Fibroblast of pulmonary artery (primary cell): ENCODE measurements at regions not wholly inside any gene's neighbourhood (a gene's known extent, or its start where the extent isn't known, plus 50 kb on each side); places are given as distances from the start of the nearest gene placed in this dataset.

Experiments
- DNase-seq: peaks from one replicate; pipeline ENCODE4 v3.0.0-alpha.2; 2010; ENCODE audit warnings: low read depth
- H3K4me3 ChIP-seq: replicated peaks from 2 replicates; pipeline ENCODE4 v1.5.1; 2011; ENCODE audit warnings: low read depth, mild to moderate bottlenecking, control low read depth, low read length, moderate library complexity
- TF ChIP-seq, protein P1 (sequence below): IDR thresholded peaks from 2 replicates; pipeline ENCODE4 v1.5.1; 2011; ENCODE audit warnings: mild to moderate bottlenecking, control low read depth, low read length, inconsistent platforms; ENCODE audit errors: missing control alignments

DNA sequence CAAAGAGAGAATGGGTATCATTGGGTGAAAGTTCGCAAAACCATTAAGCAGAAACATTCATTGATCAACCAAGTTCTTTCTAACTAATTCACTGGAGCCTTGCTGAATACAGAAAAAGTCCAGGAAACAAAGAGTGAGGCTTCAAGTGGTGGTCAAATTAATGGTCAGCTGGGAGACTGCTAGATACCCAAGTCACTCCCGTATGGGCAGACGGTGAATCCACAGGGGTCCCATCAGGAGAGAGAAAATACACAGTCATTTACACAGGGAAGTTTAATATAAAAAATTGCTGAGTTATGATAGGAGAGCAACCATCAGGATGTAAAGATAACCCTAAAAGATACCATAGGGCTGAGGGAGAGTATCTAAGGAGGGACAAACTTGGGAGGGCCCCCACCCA is 198.7 kb upstream of the DTNBP1 start:
- no peak for DNase-seq
- TF ChIP-seq, protein P1, sequence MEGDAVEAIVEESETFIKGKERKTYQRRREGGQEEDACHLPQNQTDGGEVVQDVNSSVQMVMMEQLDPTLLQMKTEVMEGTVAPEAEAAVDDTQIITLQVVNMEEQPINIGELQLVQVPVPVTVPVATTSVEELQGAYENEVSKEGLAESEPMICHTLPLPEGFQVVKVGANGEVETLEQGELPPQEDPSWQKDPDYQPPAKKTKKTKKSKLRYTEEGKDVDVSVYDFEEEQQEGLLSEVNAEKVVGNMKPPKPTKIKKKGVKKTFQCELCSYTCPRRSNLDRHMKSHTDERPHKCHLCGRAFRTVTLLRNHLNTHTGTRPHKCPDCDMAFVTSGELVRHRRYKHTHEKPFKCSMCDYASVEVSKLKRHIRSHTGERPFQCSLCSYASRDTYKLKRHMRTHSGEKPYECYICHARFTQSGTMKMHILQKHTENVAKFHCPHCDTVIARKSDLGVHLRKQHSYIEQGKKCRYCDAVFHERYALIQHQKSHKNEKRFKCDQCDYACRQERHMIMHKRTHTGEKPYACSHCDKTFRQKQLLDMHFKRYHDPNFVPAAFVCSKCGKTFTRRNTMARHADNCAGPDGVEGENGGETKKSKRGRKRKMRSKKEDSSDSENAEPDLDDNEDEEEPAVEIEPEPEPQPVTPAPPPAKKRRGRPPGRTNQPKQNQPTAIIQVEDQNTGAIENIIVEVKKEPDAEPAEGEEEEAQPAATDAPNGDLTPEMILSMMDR = no peak

DNA sequence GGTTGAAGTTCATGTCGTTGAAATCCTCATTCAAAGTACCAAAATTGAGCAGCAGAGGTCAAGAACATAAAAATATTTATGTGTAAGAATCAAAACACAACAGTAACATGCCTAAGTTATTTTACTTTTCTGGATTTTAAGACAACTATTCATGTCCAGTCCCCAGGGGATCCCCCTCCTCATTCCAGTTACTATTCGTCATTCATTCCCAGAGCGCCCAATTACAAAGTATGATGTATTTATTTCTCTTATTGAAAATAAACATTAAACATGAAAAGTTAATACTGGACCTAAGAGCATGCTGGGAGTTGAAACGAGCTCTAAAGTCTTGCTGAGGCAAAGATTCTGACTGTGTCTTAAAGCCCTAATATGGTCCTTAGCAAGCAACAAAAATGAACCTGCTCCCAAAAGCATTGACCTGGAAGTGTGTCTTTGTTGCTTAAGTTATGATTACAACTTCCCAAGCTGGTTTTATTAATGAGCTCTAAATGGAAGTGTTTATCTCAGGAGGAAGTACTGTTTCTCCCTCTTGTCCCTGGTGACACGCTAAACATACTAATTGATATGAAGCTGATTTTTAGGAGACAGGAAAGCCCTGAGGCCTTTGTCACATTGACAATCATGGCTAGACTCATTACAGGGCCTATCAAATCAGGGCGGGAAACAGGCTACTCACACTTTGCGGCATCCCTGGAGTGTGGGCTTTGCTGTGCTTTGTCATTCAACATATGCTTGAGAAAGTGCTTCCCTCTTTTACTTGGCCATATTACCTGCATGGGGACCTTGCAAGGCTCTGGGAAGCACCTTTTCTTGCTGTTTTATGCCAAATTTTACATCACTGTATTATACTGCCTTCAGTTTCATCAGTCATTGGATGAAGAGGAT is 192.2 kb upstream of the DTNBP1 start:
- H3K4me3 ChIP-seq = no peak overlapping the region
- TF ChIP-seq, protein P1 = no peak
- no peak for DNase-seq

More for the DNA sequence above, 198.7 kb upstream of the DTNBP1 start:
- no peak overlapping the region for H3K4me3 ChIP-seq

DNA sequence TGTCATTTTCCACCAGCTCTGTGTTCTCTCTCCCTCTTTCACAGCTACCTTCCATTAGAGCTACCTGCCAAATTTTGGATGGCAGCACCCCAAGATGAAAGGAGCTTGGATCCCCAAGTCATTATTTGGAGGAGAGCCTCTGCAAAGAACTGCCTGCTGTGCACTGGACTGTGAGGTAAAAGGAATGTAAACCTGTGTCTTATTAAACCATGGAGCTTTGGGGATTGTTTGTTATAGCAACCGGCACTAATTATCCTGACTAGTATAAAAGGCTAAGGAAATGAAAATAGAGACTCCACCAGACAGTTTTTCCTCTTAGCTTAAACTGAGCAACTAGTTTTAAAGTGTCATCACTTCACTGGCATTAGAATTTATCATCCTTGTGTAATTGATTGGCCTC is 191.6 kb upstream of the DTNBP1 start:
- no peak for DNase-seq
- H3K4me3 ChIP-seq = no peak overlapping the region
- TF ChIP-seq, protein P1 = no peak

DNA sequence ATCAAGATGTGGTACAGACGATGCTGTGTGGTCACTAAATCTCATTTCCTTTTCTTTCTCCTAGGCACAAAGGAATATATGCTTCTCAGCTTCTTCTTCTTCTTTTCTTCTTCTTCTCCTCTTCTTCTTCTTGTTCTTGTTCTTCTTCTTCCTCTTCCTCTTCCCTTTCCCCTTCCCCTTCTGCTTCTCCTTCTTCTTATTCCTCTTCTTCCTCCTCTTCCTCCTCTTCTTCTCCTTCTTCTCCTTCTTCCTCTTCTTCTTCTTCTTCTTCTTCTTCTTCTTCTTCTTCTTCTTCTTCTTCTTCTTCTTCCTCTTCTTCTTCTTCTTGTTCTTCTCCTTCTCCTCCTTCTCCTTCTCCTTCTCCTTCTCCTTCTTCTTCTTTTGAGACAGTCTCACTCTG is 190.4 kb upstream of the DTNBP1 start:
- no peak overlapping the region for H3K4me3 ChIP-seq
- DNase-seq = no peak
- TF ChIP-seq, protein P1 = no peak

DNA sequence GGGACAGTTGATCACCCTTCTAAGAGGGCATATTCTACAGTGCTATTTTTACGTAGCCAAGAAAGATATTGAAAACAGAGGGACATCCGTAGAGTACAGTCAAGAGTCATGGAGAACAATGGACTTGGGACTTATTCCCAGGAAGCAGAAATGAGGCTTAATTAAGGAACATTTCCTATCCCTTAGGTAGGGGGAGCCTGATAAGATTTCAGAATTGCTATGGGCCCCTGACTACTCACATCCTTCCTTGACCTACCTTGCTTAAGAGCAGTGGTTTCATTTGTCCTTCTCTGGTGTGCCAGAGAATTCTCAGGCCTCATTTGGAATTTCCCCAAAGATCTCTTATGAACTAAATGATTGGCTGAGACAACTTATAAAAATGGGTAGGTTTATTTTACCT is 189.5 kb upstream of the DTNBP1 start:
- no peak for DNase-seq
- TF ChIP-seq, protein P1 = no peak
- H3K4me3 ChIP-seq = no peak overlapping the region

DNA sequence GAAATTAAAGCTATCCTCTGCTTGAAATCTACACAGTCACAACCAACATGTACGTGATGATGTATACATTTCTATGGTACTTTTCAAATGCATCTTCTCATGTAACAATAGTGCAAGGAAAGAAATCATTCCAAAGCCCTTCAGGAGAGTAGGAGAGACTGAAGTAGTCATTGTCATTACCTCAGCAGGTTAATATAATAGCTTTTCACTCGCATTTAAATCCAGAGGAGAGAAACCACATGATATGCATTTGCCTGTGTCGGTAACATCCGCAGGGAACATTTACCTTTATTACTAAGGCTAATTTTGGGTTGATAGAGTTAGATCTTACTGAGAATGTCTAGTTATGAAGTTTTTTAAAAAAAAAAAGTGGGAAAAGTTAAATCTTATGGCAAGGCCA is 186.6 kb upstream of the DTNBP1 start:
- TF ChIP-seq, protein P1 = no peak
- no peak for DNase-seq
- H3K4me3 ChIP-seq = no peak overlapping the region

DNA sequence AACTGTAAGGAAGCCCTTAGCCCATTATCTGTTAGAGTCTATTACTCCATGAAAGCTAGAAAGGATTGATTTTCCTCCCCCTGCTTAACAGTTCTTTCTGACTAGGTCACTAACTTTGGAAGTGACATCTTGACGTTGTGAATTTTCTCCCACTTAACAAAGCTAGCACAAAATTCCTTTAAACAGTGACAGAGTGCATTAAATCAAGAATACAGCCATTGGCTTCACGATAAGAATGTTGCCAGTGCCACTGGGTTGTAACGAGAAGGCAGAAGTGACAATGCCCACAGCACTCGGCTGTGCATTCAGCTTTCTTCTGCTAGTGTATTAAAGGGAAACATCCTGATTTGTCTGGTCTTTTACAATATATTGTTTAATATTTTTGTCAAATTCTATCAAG is 182.7 kb upstream of the DTNBP1 start:
- TF ChIP-seq, protein P1 = no peak
- no peak overlapping the region for H3K4me3 ChIP-seq

More for the DNA sequence above, 182.7 kb upstream of the DTNBP1 start:
- DNase-seq = no peak
